Thyroid gland (tissue), 4 donors: ENCODE measurements at regions not wholly inside any gene's neighbourhood (a gene's known extent, or its start where the extent isn't known, plus 50 kb on each side); places are given as distances from the start of the nearest gene placed in this dataset.
"Not testable (repeated sequence)": the region's sequence is repeated elsewhere in the genome, so short reads cannot be mapped to it uniquely, and the experiment has no call there.

Experiments used
- DNase-seq, 2 donors: peaks; one replicate each; pipeline ENCODE4 v3.0.0-alpha.2; 2019
- H3K27ac ChIP-seq, 3 donors: fragments of 200-600 bp; sonication (generic); 1 replicate in 2 of 3; 2 replicates in 1 of 3; pipeline ENCODE4 v1.5.1; 2016 to 2019; ENCODE audit warnings: mild to moderate bottlenecking in 1 of 3, moderate library complexity in 1 of 3
- H3K27me3 ChIP-seq: fragments of 200-600 bp; sonication (generic); one replicate; pipeline ENCODE4 v1.5.1; 2019
- H3K36me3 ChIP-seq, 2 donors: fragments of 200-600 bp; sonication (generic); one replicate each; pipeline ENCODE4 v1.5.1; 2016 to 2019
- H3K4me1 ChIP-seq, 2 donors: fragments of 200-600 bp; sonication (generic); one replicate each; pipeline ENCODE4 v1.5.1; 2017 to 2019
- H3K4me3 ChIP-seq, 3 donors: fragments of 200-600 bp; sonication (generic); replicated peaks in 1 of 3; 1 replicate in 2 of 3; 2 replicates in 1 of 3; pipeline ENCODE4 v1.5.1; 2016; ENCODE audit warnings: mild to moderate bottlenecking in 1 of 3
- H3K9me3 ChIP-seq: fragments of 200-600 bp; sonication (generic); one replicate; pipeline ENCODE4 v1.5.1; 2017
- POLR2A ChIP-seq, 2 donors: fragments of 450-650 bp; IDR thresholded peaks; one replicate each; pipeline ENCODE4 v1.6.1; 2017; ENCODE audit warnings: antibody characterized with exemption in 2 of 2, mild to moderate bottlenecking in 2 of 2, moderate library complexity in 1 of 2
- WGBS, 2 donors: methylation state at CpG; one replicate each; pipeline ENCODE4 v1.1.5; 2017; 5-methylcytosine and 5-hydroxymethylcytosine counted together
- intact Hi-C: fragments of 100-400 bp; cut with DNase I; formaldehyde crosslinking; loops from one replicate; pipeline ENCODE4 v1.15.1; 2023
- TF ChIP-seq, protein P1 (sequence below), 6 experiments: fragments of 200-600 bp in 3 of 6; fragments of 450-650 bp in 3 of 6; sonication (generic) in 3 of 6; IDR thresholded peaks; one replicate each; pipeline ENCODE4 v1.5.1; 2016 to 2019; ENCODE audit warnings: antibody characterized with exemption in 6 of 6, mild to moderate bottlenecking in 2 of 6, inconsistent platforms in 1 of 6, moderate library complexity in 1 of 6

DNA sequence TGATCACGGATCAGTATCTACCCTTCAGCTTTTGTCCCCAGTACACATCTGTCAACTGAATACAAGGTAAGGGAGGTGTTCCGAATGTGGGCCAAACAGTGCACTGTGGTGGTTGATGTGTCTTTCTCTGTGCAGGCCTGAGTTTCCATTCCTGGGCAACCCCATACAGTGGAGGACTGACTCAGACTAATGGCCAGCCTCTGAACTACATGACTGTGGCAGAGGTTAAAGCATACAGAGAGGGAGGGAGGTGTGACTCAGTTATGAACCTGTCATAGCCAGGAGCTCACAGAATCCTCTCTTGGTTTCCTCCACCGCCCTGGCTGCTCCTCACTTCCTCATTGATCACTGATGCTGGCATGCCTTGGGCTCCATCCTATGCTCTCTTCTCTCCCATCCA is 136.4 kb upstream of the TAS2R1 start:
- no peak overlapping the region for H3K4me3 ChIP-seq
- H3K27me3 ChIP-seq = no peaks in the 10 kb centered on the region
- WGBS, 2 donors = 90 to 91% methylated on average over 3 of the region's 3 CpGs
- no peak overlapping the region for H3K27ac ChIP-seq
- H3K4me1 ChIP-seq = no peaks in the 10 kb centered on the region
- DNase-seq = no peak
- no peaks in the 10 kb centered on the region for H3K36me3 ChIP-seq
- no peak for TF ChIP-seq POLR2A (IDR thresholded peaks at IDR 0.05)
- intact Hi-C loops = no loop called here
- no peaks in the 10 kb centered on the region for H3K9me3 ChIP-seq

DNA sequence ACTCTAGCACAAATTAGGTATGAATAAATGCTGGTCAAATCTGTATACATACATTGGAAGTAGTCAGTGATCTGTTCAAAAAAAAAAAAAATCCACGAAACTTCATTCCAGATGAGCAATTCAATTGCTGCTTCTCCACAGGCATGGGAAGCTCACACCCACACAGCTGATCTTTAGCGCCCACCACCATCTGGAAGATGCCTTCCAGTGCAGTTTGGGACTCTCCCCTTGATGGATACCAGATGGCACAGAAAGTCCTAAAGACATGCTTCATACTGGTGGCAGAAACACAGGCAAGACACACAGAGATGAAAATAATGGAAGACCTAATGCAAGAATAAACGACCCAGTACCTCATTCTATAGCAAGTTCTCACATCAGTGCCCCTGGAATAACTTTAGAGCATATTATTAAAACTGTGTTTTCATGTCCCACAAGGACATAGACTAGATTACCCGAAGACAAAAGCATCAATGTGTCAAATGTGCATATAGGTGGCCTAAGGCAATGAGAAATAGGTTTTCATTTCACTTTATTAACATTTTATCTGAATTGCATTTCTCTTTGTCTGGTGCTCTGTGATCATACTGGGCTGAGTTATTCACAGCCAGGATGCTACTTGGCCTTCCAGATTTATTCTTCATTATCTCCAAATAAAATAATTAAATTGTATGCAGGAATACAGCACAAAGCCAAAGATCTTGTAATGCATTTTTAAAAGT is 135.4 kb upstream of the TAS2R1 start:
- H3K4me3 ChIP-seq = no peak overlapping the region
- no peak overlapping the region for H3K27ac ChIP-seq
- TF ChIP-seq, protein P1, sequence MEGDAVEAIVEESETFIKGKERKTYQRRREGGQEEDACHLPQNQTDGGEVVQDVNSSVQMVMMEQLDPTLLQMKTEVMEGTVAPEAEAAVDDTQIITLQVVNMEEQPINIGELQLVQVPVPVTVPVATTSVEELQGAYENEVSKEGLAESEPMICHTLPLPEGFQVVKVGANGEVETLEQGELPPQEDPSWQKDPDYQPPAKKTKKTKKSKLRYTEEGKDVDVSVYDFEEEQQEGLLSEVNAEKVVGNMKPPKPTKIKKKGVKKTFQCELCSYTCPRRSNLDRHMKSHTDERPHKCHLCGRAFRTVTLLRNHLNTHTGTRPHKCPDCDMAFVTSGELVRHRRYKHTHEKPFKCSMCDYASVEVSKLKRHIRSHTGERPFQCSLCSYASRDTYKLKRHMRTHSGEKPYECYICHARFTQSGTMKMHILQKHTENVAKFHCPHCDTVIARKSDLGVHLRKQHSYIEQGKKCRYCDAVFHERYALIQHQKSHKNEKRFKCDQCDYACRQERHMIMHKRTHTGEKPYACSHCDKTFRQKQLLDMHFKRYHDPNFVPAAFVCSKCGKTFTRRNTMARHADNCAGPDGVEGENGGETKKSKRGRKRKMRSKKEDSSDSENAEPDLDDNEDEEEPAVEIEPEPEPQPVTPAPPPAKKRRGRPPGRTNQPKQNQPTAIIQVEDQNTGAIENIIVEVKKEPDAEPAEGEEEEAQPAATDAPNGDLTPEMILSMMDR (IDR thresholded peaks at IDR 0.05) = no peak
- no peak for TF ChIP-seq POLR2A (IDR thresholded peaks at IDR 0.05)
- no peaks in the 10 kb centered on the region for H3K36me3 ChIP-seq
- no peaks in the 10 kb centered on the region for H3K4me1 ChIP-seq
- 62 to 63% methylated on average over 4 of the region's 4 CpGs for WGBS, 2 donors
- intact Hi-C loops = no loop called here
- no peaks in the 10 kb centered on the region for H3K9me3 ChIP-seq
- H3K27me3 ChIP-seq = no peaks in the 10 kb centered on the region
- no peak for DNase-seq

DNA sequence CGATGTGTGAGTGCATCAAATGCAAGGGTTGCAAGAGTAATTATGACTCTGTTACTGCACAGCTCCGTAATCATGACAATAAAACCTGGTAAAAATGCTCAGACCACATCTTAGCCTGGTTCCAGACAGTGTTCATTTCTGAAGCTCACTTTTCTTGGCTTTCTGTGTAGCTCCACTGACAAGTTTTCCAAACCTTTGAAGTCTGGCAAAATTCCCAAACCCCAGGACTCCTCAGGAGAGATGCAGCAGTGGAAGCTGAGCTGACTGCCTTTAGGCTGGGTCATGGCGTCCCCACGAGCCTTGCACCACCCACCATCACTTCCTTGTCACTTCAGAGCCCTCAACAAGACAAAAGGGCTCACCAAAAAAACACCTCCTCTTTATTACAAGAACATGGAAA is 131.6 kb upstream of the TAS2R1 start:
- Histone ChIP-seq H3K27me3 (no peaks in the 10 kb centered on the region), H3K9me3 (no peaks in the 10 kb centered on the region), H3K36me3 (no peaks in the 10 kb centered on the region), H3K27ac (no peak overlapping the region), H3K4me1 (no peaks in the 10 kb centered on the region), H3K4me3 (no peak overlapping the region)
- 65 to 66% methylated on average over 4 of the region's 4 CpGs for WGBS, 2 donors
- intact Hi-C loops = no loop called here
- DNase-seq = no peak
- TF ChIP-seq POLR2A (IDR thresholded peaks at IDR 0.05) = no peak
- TF ChIP-seq, protein P1 (IDR thresholded peaks at IDR 0.05) = no peak

DNA sequence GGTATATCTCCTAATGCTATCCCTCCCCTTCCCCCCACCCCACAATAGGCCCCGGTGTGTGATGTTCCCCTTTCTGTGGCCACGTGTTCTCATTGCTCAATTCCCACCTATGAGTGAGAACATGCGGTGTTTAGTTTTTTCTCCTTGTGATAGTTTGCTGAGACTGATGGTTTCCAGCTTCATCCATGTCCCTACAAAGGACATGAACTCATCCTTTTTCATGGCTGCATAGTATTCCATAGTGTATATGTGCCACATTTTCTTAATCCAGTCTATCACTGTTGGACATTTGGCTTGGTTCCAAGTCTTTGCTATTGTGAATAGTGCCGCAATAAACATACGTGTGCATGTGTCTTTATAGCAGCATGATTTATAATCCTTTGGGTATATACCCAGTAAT is 122.5 kb upstream of the TAS2R1 start:
- H3K27ac ChIP-seq, H3K36me3 ChIP-seq, H3K4me1 ChIP-seq, H3K4me3 ChIP-seq, H3K9me3 ChIP-seq, H3K27me3 ChIP-seq, intact Hi-C loops, DNase-seq: not testable (repeated sequence)
- WGBS, 2 donors = 94 to 98% methylated on average over 5 of the region's 5 CpGs

DNA sequence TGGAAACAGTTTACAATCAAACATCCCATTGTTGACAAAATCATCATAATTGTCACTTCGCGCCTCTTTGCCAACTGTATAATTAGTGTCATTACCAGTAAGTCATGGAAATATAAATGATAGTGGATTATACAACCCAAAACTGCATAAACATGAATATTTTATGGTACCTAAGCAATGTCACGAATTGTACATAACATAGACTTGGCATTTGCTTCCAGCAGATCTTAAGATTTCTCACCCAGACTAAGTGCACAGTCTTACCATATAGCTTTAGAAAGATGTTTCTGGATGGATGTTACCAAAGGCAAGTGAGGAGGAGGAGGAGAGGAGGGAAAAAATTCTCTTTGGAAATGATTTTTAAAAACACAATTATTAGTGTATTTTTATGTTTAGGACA is 113.4 kb upstream of the TAS2R1 start:
- TF ChIP-seq, protein P1 (IDR thresholded peaks at IDR 0.05) = no peak
- no peak for TF ChIP-seq POLR2A (IDR thresholded peaks at IDR 0.05)
- no peak overlapping the region for H3K27ac ChIP-seq
- 91 to 94% methylated on average over 3 of the region's 3 CpGs for WGBS, 2 donors
- no peaks in the 10 kb centered on the region for H3K36me3 ChIP-seq
- intact Hi-C loops = no loop called here
- no peaks in the 10 kb centered on the region for H3K27me3 ChIP-seq
- no peaks in the 10 kb centered on the region for H3K9me3 ChIP-seq
- no peaks in the 10 kb centered on the region for H3K4me1 ChIP-seq
- DNase-seq = no peak
- H3K4me3 ChIP-seq = no peak overlapping the region

DNA sequence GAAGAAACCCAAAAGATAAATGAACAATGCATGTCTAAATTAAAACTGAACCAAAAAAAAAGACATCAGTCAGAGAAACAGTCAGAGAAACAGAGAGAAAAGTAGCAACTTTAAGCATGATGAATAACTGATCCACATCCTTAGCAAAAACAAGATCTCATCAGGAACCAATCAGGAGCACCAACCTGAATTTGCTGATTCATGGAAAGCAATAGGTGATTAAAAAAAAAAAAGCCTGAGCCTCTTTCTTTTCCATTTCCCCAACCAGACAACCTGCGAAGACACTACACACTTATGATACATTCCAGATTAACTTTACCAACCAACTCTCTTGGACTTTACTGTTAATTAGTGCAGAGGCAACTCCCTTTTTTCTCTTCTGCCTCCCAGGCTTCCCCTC is 112.7 kb upstream of the TAS2R1 start:
- no peak for TF ChIP-seq POLR2A (IDR thresholded peaks at IDR 0.05)
- TF ChIP-seq, protein P1 (IDR thresholded peaks at IDR 0.05) = no peak
- H3K4me3 ChIP-seq = no peak overlapping the region
- WGBS, 2 donors = 92 to 97% methylated on average over 1 of the region's 1 CpG
- H3K27me3 ChIP-seq = no peaks in the 10 kb centered on the region
- DNase-seq = no peak
- H3K4me1 ChIP-seq = no peaks in the 10 kb centered on the region
- no peak overlapping the region for H3K27ac ChIP-seq
- no peaks in the 10 kb centered on the region for H3K9me3 ChIP-seq
- H3K36me3 ChIP-seq = no peaks in the 10 kb centered on the region
- intact Hi-C loops = no loop called here
